Activated gamma-delta T cell (primary cell): ENCODE measurements at regions not wholly inside any gene's neighbourhood (a gene's known extent, or its start where the extent isn't known, plus 50 kb on each side); places are given as distances from the start of the nearest gene placed in this dataset.

Experiments
- DNase-seq: peaks from one replicate; lab custom pipeline; 2025; lab: John Stamatoyannopoulos, UW

DNA sequence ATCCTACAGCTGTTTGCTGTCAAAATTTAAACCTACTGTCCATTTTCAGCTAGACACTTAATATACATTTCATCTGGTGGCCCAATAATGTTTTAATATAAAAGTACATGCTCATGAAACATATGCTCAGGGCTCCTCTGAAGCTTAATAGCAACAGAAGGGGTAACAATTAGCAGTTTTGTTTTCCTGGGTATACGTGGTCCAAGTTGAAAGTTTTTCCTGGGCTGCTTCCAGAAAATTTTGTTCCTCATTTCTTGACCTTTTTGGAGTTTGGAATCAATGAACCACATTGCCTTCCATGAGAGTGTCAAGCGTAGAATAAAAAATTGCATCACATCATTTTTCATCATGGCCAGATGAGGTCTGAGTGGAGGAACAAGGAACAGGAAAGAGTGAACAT lies 537.3 kb upstream of the MGMT start:
- no peak for DNase-seq

DNA sequence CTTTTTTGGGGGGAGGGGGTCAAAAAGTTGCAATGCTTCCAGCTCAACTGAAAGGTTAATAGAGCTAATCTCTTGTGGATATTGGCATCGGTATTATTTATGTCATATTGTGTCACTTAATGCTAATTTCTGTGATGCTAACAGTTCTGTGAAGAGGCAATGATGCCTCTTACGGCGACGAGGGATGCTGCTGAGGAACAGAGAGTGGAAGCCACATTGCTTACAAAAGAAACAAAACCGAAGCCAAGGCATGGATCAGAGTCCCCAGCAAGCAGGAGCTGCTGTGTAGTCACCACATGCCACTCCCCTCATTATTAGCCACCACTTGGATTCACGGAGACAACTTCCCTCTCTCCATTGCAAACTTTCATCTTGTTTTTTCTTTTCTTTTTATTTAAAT lies 536.5 kb upstream of the MGMT start:
- DNase-seq = no peak

DNA sequence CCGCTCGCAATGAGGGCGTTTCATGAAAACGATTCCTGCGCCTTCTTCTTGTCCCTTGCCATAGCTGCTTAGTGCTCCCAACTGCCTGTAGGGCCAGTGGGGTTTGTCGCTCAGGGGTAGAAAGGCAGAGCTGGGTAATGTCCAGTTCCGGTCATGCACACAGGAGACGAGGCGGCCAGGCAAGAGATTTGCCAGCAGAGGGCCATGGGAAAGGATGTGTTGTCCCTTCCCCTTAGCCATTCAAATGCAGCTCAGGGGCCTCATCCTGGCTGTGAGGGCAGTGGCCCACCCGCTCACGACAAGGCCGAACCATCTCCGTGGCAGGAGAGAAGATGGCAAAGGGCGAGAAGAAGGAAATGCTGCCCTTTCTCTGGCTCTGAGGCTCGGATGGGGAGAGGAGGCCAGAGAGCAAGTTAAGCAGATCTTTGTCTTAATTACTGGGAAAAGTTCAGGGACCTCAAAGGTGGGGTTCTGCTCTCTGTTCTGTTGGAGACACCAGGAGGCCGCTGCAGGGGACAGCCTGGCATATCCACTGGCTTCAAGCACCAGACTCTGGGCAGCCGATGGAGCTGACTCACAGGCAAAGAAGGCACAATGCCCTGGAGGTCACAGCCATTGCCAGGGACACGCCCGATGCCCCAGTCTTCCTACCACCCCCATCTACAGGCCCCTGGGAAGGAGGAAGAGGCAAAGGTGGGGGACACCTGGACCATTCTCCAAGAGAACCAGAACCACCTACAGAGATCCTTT lies 534.8 kb upstream of the MGMT start:
- no peak for DNase-seq

DNA sequence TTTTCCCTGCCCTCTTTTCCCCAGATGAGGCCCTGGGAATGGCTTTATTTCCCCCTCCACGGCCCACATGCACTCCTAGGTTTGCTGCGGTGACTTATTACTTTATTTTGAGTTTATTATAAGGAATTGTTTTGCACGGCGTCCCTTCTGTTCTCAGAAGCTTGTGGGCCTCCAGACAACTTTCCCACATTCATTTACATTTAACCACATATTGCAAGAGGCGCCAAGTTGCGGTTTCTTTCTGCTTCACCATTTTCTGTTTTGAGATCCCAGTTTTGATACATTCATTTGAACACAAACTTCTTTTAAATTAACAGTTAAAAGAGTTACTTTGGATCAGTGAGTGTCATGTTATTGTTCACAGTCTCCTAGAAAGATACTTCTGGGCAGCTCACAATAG lies 532.5 kb upstream of the MGMT start:
- DNase-seq = no peak

DNA sequence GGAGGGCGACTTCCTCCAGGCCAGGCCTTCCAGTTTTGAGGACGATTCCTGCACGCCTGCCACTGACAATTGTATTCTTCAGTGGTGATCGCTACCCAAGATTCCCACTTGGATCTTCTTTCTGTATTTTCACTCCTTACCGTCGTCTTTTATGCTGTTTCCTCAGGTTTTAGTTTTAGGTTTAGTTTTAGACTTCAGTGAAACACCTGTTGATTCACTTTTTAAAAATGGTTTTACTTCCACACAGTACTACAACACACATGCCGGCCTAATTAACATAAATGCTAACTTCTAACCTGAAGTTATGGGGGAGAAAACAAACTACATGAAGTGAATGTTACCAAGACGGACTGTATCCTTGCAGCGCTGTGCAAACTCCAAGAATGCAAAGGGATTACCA lies 530.6 kb upstream of the MGMT start:
- no peak for DNase-seq

DNA sequence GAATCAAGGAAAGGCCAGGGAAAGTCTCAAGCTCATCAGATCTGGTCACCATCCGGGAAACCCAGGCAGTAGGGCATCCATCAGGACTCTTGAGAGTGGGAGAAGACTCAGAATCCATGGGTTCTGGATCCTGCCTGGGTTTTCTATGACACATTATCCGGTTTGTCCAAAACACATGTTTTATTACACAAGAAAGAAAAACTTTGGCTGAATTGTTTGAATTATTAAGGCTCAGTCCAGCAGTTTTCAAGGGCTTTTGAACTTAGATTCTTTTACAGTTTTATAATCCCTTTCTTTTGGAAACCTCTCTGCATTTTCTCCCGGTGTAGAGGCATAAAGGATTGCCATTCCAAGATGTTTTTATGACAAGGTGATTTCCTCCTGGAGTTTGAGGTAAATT lies 528.5 kb upstream of the MGMT start:
- DNase-seq = no peak

DNA sequence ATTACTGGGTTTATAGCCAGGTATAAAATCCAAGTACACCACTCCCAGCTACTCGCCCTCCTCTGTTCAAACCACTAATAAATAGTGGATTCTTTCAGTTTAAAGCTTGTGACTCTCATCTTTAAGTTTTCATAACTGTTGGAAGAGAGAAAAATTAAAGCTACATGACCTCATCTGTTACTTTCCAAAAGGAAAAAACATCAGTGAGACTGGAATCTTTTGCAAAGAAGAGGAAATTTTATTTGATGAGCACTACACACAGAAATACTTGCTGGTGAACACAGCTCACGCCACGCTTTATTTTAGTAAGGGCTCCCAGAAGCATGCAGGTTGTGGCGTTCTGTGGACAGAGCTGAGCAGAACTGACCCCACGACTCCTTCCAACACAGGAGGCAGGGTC lies 527.0 kb upstream of the MGMT start:
- DNase-seq = no peak

DNA sequence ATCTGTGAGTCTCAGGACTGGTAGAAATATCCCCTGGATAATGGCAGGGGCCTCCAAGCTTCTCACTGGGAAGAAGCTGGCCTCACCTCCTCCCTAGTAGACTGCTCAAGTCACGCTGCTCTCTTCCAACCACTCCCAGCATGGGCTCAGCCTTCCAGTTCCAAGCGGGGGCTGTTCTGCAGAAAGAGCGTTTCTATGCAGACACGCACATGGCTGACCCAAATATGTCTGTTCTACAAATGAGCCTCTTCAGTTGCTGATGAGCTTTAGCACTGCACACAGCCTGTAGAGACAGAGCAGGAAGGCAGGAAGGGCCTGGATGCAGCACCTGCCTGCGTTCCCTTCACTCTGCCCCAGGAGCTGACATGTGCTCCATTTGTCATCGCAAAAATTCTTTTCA lies 523.9 kb upstream of the MGMT start:
- DNase-seq = no peak

DNA sequence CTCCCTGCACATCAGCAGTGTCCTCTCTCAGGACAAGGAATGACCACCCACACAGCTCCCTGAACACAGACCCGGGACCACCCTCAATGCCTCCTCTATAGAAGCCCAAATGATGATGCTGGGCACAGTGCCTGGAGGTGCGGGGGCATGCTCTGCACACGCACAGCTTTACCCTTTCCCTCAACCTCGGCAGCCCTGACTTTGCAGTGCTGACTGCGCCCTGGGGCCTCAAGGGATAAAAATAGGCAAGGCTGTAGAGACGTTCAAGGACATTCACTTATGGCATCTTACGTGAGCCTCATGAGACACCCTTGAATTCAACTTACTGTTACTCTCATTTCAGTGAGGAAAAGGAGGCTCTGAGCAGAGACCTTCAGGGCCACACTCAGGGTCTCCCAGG lies 521.6 kb upstream of the MGMT start:
- no peak for DNase-seq

DNA sequence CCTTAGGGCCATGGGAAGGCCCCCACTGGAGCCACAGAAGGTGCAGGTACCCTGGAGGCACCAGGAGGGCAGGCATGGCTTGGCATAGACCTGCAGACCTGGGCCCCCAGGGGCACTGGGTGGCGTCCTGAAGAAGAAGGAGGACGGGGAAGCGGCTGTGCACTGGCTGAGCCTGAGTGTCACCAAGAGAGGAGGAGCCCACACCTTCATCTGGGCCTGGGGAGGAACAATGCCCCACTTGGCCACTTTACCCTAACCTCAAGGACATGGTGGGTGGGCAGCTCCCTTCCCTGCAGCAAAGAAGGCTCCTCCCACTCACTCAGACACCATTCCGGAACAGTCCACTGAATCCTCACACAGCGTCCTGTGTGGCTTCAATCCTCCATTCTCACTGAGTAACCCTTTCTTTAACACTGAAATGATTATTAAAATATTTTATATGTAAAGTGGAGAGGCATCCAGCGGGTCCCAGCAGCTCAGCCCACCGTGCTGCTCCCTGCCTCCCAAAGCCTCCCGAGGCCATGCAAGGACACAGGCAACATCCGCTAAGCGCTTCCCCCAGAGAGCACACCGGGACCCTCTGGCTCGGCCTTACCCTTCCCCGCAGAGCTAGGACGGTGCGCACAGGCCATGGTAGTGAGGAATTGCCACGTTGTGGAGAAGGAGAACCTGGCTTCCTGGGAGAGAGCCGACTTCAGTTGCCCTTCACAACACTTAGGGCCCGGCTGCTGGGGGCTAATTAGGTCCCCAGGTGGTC lies 516.7 kb upstream of the MGMT start:
- no peak for DNase-seq

DNA sequence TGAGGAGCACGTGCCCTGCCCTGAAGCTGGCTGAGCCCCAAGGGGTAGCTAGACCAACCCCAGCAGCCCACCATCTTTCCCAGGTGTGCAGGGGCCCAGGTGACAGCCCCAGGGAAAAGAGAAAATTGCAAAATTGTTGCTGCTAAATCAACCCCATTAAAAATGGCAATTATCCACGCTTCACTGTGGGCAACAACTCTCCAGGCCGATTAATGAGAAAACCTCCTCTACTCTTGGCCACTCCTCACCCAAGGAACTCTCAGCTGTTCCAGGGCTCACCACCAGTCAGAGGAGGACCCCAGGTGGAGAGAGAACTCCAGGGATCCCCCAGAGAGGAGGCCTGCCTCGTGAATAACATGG lies 516.1 kb upstream of the MGMT start:
- DNase-seq = no peak

DNA sequence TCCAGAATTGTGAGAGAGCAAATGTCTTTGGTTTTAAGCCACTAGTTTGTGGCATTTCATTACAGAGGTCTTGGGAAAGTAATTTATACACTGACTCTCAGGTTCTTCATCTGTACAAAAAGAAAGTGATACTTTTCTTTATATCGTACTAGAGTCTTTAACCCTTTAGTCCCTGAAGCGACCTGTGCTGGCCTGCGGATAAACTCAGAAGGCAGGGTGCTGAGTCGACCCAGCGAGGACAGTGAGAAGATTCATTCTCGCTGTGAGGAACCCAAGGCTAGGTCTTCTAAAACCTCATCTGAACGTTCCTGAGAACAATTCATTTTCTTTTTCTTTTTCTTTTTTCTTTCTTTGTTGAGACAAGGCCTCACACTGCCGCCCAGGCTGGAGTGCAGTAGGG lies 514.2 kb upstream of the MGMT start:
- DNase-seq = no peak

DNA sequence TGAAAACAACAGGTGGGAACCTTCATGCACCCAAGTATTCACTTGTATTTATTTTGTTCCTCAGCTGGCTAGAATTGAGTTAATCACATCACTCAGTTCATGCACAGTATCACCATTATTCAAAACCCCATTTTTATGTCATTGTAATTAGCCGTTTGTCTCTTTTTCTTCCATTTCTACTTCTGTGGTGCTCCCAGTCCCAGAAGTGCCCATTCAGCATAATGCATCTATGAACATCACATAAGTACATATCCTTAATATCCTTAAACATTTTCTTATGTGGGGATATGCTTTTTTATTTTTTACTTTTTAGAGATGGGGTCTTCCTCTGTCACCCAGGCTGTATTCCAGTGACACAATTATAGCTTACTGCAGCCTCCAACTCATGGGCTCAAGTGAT lies 510.9 kb upstream of the MGMT start:
- no peak for DNase-seq

DNA sequence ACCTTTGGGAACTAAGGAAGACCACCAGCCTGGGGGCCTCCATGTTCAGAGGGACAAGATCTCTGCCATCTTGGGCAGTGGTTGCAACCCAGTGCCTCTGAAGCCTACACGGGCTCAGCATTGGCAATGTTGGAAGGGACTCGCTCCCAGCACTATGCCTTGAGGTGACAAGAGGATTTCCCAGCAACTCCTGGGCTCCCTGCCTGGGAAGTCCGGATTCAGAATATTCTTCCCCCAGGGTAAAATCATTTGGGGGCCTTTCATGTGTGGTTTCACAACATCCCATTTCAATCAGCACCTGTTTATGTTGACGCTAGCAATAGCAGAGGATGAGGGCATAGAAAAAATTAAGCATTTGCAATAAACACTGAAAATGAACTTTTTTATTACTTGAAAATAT lies 509.8 kb upstream of the MGMT start:
- DNase-seq = no peak

DNA sequence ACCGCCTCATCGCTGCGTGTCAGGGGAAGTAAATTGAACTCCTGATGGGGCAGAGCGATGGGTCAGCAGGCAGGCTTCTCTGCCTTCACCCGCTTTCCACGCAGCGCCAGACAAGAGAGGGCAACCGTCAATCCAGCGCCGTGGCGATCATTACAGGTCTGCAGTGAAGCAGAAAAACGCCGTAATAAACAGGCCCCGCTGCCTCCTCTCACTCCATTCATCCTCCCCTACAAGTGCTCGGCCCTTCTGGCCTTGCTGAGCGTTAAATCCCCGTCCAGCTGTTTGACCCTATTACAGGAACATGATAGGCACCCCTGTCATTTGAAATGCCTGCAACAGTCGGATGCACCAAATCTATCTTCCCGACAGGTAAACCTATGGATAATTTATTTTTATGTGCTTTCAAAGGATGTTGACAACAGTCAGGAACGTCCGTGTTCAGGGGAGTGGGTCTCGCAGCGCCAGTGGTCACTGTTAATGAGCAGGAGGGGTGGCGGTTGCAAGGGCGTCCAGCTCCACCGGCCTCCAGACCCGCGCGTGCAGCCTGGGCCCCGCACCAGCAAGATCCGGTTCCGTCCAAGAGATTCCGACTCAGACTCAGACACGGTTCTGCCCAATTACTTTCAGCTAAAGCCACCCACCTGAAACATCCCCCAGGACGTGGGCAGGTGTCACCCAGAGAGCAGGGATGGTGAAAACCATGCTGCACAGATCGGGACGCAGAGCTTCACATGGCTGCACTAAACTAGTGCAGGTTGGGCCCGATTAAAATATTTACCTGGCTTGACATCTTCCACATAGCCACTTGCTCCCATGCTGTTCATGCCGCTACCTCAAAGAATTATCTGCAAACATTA lies 508.0 kb upstream of the MGMT start:
- DNase-seq = no peak

DNA sequence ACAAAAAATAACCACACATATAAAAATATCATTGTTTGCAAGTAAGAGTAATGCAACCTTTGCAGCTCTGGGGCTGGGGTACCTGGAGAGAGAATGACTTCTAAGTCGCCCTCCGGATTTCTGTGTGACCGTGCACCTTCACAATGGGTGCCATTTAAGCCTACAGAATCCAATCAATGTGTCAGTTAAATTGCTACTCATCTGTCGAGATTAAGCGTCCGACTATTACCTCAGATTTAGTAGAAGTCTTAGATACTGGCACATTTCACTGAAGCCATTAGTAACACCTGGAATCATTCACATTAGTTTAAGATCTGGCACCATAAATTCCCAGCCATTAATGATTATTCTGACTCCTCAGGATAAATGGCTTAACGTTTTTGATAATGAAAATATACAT lies 507.3 kb upstream of the MGMT start:
- DNase-seq = no peak

DNA sequence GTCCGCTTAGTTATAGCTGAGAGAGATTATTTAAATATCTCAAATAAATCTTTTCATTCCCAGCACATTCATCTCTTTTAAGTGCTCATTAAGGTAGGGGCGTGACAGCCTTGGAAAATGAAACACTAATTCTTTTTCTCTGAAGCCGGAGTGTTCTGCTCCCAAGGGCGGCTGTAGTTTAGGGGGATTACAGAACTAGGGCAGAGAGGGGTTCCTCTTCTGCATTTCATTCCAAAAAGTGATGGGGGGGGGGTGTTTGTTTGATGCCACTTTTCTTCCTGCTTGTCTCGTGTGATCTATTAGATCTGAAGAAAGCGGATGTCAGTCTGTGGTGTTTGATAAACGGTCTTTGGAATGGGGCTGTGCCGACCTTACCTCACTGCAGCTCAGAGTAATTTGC lies 506.5 kb upstream of the MGMT start:
- no peak for DNase-seq

DNA sequence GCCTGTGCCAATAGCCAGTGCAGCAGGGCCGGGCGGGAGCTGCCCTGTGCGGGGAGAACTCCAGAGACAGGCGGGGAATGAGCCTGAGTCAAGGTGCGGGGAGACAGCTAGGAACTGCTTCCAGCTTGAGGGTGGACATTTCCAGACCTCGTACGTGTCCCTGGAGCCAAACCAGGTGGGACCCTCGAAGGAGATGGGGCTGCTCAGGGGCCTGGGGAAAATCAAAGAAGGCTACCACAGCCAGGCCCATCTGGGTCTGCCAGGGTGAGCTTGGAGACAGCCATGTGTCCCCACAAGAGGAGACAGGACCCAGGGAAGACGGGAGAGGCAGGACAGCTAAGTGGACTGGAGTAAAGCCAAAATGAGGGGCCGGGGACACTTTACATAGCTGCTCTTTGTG lies 504.9 kb upstream of the MGMT start:
- DNase-seq = no peak

DNA sequence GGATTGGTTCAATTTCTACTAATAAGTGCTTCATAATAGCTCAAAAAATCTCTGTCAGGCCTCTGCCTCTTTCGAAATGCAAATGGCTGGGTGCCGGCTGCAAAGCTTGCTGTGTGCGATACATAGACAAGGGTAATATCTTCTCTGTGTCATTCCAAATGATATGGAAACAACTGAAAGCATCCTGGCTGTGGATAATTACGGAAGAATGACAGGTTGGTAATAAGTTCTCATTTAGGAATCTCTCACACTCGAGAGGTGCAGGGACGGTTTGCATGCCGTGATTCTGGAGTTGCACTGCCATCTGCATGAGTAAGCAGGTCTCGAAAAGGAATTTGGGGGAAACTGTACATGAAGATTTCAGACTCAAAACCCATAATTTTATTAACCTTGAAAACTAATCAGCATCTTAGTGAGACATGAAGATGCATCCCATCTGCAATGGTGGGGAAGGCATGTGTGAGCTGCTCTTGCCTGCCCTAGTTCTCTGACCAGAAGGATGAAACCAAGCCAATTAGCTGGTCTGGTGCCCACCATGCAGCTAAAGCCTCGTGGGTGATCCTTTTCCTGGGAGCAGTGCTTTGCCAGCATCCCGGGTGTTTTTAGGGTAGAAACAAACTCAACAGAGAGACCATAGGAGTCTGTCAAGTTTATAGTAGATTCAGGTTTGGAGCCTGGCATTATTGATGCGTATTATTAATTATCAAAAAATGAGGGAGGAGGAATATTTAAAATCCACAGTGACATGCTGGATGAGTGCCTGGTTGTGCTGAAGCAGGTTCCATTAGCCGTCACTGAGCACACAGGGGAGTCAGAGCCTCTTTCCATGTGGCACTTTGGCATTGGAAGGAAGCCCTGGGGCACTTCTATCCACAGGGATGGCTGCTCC lies 503.6 kb upstream of the MGMT start:
- DNase-seq = no peak

DNA sequence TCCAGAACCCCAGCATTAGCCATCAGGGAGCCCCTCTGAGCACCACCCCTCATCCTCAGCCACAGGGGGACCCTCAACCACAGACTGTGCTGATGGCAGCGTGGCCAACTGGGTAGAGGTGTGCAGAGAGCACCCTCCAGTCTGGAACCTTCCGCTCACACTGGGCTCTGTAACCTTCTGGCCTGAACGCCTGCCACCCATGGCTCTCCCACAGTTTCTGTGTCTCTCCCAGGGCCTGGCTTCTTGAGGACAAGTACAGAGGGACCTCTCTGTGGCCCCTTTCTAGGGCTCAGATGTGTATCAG lies 503.0 kb upstream of the MGMT start:
- no peak for DNase-seq

DNA sequence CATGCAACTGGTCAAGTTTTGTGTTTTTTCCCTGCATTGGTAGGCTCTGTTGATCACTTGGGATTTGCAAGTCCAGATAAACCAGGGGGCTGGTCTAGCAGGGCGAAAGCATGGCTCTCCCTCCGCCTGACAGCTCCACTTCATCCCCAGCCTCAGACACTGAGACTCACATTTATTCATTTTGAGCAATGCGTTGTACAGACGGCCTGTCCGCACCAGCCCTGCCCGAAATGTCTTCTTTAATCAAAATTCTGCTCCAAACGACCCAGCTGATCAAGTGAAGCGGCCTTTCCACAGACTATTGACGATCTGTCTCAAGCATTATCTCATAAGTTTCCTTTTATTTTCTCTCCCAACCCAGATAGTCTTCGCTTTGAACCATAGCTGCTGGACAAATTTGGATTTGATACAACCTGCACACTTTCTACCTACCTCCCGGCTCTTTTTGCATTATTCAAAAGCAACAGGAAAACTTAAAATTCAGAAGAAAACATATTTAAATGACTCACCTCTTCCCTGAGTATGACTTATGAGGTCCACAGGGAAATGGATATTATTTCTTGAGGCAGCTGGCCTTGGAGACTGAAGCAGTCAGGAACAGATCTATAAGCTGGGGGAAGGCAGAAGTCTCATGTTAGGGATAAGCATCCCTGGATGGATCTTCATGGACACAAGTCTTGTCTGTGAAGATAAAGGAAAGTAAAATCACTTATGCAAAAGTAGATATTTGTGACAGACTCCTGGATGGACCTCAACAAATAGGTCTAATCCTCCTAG lies 498.9 kb upstream of the MGMT start:
- DNase-seq = no peak
